Dendritic cell treated with granulocyte-macrophage colony-stimulating factor and Interleukin-4, amounts not matched to agents 40 ng/mL and 50 ng/mL, for 4 days (primary cell): ENCODE measurements at regions not wholly inside any gene's neighbourhood (a gene's known extent, or its start where the extent isn't known, plus 50 kb on each side); places are given as distances from the start of the nearest gene placed in this dataset.

ENCODE experiments used
- H3K27ac Mint-ChIP-seq: one replicate; pipeline ENCODE4 v1.8.0; 2022; ENCODE audit warnings: mild to moderate bottlenecking, mixed read lengths
- H3K27me3 Mint-ChIP-seq: one replicate; pipeline ENCODE4 v1.8.0; 2022; ENCODE audit warnings: mild to moderate bottlenecking, mixed read lengths
- H3K36me3 Mint-ChIP-seq: one replicate; pipeline ENCODE4 v1.8.0; 2022; ENCODE audit warnings: low read depth, mixed read lengths
- H3K4me1 Mint-ChIP-seq: one replicate; pipeline ENCODE4 v1.8.0; 2022; ENCODE audit warnings: low read depth, mixed read lengths
- H3K4me3 Mint-ChIP-seq: one replicate; pipeline ENCODE4 v1.8.0; 2022; ENCODE audit warnings: mild to moderate bottlenecking, moderate library complexity, mixed read lengths
- H3K9me3 Mint-ChIP-seq: one replicate; pipeline ENCODE4 v1.8.0; 2022; ENCODE audit warnings: mixed read lengths
- intact Hi-C: fragments of 100-400 bp; cut with micrococcal nuclease; formaldehyde crosslinking; loops from one replicate; pipeline ENCODE4 v1.15.0; 2022

DNA sequence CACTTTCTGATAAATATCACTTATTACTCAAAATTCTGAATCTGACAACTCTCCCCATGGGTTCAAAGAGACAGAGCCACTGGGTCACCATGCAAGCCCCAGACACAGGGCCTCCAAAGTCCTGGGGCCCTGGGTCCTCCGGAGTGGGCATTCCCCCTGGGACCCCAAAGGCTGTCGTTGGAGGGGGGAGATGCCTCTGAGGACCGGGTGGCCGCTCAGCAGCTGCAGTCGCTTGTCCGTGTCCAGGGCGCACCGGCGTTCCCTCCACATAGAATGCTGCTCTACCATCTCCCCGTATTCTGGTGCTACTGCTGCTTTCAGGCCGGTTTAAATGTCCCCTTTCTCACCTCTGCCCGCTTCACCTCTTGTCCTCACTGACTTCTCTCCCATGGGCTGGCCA is 246.1 kb downstream of the TEX29 start:
- peaks cover 33% of the 10 kb centered on the region for H3K9me3 Mint-ChIP-seq
- H3K27me3 Mint-ChIP-seq = peaks cover 1% of the 10 kb centered on the region
- no peak overlapping the region for H3K27ac Mint-ChIP-seq
- H3K4me3 Mint-ChIP-seq = no peak overlapping the region
- H3K36me3 Mint-ChIP-seq = no peaks in the 10 kb centered on the region
- intact Hi-C loops = no loop called here
- no peaks in the 10 kb centered on the region for H3K4me1 Mint-ChIP-seq

DNA sequence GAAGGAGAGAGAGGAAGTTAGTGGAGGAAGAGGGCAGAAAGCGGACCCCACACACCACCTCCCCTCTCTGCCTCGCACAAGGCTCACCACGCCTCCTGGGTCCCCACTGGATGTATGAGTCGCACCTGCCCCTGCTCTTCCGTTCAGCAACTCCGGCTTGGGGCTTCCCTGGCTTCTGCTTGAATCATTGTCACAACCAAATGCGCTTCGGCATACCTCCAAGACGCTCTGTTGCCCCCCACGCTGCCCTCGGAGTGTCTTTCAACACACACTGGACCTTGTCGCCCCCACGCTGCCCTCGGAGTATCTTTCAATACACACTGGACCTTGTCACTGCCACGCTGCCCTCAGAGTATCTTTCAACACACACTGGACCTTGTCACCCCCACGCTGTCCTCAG is 247.2 kb downstream of the TEX29 start:
- intact Hi-C loops = no loop called here
- no peaks in the 10 kb centered on the region for H3K27me3 Mint-ChIP-seq
- H3K4me1 Mint-ChIP-seq = no peaks in the 10 kb centered on the region
- H3K4me3 Mint-ChIP-seq = no peak overlapping the region
- H3K27ac Mint-ChIP-seq = no peak overlapping the region
- peaks cover 39% of the 10 kb centered on the region for H3K9me3 Mint-ChIP-seq
- no peaks in the 10 kb centered on the region for H3K36me3 Mint-ChIP-seq

DNA sequence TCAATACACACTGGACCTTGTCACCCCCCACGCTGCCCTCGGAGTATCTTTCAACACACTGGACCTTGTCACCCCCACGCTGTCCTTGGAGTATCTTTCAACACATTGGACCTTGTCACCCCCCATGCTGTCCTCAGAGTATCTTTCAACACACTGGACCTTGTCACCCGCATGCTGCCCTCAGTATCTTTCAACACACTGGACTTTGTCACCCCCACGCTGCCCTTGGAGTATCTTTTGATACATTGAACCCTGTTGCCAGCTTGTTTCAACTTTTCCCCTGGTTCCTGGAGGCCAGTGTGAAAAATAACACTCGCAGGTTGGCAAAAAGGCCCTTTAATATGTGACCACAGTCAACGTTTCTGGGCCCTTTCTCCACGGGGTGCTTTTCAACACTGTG is 247.8 kb downstream of the TEX29 start:
- H3K27me3 Mint-ChIP-seq = no peaks in the 10 kb centered on the region
- intact Hi-C loops = no loop called here
- H3K27ac Mint-ChIP-seq = no peak overlapping the region
- no peaks in the 10 kb centered on the region for H3K4me1 Mint-ChIP-seq
- peaks cover 45% of the 10 kb centered on the region for H3K9me3 Mint-ChIP-seq
- no peak overlapping the region for H3K4me3 Mint-ChIP-seq
- no peaks in the 10 kb centered on the region for H3K36me3 Mint-ChIP-seq

DNA sequence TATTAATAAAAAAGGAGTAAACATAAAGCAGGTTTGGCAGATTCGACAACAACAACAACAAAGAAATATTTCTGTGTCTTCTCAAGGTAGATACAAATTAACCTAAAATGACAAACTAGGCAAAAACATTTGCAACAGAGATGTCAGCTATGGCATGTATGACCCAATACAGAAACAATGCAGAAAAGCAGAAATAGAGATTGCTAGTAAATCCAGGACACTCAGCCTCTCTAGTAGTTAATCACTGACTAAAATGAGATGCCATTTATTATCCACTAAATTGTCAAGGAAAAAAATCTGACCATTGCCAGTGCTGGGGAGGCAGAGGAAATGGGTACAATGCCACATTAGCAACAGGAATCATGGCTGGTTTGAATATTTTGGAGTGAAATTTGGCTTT is 250.5 kb downstream of the TEX29 start:
- H3K27ac Mint-ChIP-seq = no peak overlapping the region
- H3K4me1 Mint-ChIP-seq = no peaks in the 10 kb centered on the region
- intact Hi-C loops = no loop called here
- H3K36me3 Mint-ChIP-seq = no peaks in the 10 kb centered on the region
- H3K27me3 Mint-ChIP-seq = no peaks in the 10 kb centered on the region
- H3K4me3 Mint-ChIP-seq = no peak overlapping the region
- H3K9me3 Mint-ChIP-seq = peaks cover 63% of the 10 kb centered on the region

DNA sequence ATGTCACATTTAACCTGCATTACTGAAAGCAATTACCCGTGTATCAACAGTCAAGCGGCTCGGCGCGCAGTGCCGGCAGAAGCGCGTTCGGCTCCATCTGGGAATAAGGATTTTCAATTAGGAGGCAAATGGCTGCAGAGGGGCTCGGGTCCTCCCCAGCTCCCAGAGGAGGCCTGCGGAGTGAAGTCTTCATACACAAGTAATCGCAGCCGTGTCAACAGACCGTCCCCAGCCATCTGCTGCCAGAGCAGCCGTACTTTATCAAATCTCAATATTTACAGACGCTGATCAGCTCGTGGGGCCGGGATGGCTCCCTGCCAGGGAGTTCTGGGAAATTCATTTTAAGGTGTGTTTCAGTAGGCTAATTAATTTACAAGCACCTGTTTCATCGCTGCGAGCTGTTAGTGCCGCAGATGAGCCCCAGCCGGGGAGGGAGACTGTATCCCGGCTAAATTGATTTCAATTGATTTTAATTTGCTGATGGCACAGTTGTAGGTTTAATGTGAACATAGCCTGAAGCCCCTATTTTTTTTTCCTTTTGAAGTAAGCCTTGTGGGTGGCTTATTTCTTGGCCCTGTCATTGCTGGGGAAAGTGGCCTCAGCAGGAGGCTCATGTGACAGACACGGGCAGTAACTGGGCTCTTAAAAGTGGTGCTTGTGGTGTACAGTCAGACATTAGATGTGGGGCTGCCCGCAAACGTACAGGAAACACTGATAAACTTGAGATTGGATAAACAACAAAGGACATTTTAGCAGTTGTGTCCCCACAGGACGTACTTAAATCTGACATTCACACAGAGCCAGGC is 252.7 kb downstream of the TEX29 start:
- H3K27me3 Mint-ChIP-seq = no peaks in the 10 kb centered on the region
- H3K27ac Mint-ChIP-seq = no peak overlapping the region
- H3K4me1 Mint-ChIP-seq = no peaks in the 10 kb centered on the region
- no peaks in the 10 kb centered on the region for H3K36me3 Mint-ChIP-seq
- no peak overlapping the region for H3K4me3 Mint-ChIP-seq
- peaks cover 45% of the 10 kb centered on the region for H3K9me3 Mint-ChIP-seq
- intact Hi-C loops = no loop called here

DNA sequence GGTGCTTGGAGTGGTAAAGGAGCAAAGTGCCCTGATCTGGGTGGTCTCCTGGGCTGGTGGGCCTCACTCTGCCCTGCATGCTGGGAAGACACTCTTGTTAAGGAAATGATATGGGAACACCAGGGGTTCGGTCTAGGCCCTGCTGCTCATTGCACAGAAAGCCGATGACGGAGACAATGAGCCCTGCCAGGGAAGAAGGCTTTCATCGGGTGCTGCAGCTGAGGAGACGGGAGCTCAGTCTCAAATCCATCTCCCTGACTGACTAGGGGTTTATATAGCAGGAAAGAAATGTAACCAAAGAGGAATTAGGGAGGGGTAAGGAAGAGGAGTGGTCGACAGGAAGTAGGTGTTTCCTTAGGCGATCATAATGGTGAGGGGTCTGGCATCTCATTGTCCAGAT is 253.4 kb downstream of the TEX29 start:
- Mint-ChIP-seq H3K9me3 (peaks cover 39% of the 10 kb centered on the region), H3K36me3 (no peaks in the 10 kb centered on the region), H3K27me3 (no peaks in the 10 kb centered on the region), H3K27ac (no peak overlapping the region), H3K4me3 (no peak overlapping the region), H3K4me1 (no peaks in the 10 kb centered on the region)
- intact Hi-C loops = no loop called here

DNA sequence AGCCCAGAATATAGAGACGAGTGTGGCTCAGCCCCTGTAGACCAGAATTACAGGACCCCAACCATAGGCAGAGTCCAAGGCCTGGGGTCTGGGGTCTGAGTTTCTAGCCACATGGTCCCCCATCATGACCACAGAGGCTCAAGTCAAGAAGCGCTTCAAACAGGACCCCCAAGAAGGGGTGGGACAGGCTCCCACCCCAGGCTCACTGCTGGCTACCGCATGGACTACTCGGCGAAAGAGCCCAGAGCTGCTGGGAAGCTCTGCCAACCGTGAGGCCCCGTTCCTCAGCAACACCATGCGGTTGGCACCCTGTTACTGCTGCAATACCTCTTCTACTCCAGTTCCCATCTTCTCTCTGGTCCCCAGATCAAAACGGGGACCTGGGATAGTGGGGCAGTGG is 254.8 kb downstream of the TEX29 start:
- Mint-ChIP-seq H3K4me1 (no peaks in the 10 kb centered on the region), H3K27me3 (no peaks in the 10 kb centered on the region), H3K4me3 (no peak overlapping the region), H3K9me3 (peaks cover 31% of the 10 kb centered on the region), H3K36me3 (no peaks in the 10 kb centered on the region), H3K27ac (no peak overlapping the region)
- intact Hi-C loops = no loop called here

DNA sequence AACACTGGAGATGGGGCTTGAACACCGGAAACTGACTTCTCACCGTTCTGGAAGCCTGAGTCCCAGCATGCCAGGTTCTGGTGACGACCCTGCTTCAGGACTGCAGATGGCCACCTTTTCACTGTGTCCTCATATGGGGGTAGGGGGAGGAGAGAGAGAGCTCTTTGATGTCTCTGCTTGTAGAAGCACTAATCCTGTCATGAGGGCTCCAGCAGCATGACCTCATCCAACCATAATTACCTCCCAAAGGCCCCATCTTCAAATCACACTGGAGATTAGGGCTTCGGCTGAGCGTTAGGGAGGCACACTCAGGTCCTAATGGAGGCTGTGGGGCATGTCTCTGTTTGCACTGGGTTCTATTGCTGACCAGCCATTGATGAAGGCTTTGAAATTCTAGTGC is 255.3 kb downstream of the TEX29 start:
- H3K9me3 Mint-ChIP-seq = peaks cover 31% of the 10 kb centered on the region
- no peak overlapping the region for H3K27ac Mint-ChIP-seq
- no peaks in the 10 kb centered on the region for H3K27me3 Mint-ChIP-seq
- H3K4me3 Mint-ChIP-seq = no peak overlapping the region
- H3K4me1 Mint-ChIP-seq = no peaks in the 10 kb centered on the region
- intact Hi-C loops = no loop called here
- no peaks in the 10 kb centered on the region for H3K36me3 Mint-ChIP-seq

DNA sequence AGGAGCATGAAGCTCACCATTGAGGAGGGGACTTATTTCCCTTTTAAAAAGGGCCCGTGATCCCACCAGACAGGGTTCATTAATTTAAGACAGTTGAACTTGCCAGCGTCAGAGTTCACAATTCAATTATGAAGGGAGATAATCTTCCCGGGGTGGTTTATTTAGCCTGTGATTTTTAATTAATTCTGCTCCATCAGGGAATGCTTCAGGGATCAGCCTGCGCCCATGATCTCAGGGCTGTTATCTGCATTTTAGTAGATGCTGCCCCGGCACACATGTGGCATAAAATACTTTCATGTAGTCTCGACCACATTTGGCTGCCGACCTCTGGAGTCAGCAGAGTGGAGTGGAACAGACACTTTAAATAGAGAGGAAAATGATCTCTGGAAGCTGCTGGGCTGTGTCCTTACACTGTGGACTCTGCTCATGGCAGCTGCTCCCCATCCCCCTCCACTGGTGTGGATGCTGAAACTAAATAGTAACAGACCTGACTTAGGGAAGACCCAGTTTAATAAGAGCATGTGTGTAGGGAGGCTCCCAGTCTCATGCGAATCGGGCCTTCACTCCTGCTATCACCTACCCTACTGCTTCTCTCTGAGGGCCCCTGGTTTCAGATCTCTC is 256.9 kb downstream of the TEX29 start:
- intact Hi-C loops = no loop called here
- no peaks in the 10 kb centered on the region for H3K36me3 Mint-ChIP-seq
- no peaks in the 10 kb centered on the region for H3K4me1 Mint-ChIP-seq
- no peak overlapping the region for H3K27ac Mint-ChIP-seq
- H3K9me3 Mint-ChIP-seq = peaks cover 28% of the 10 kb centered on the region
- H3K27me3 Mint-ChIP-seq = no peaks in the 10 kb centered on the region
- no peak overlapping the region for H3K4me3 Mint-ChIP-seq

DNA sequence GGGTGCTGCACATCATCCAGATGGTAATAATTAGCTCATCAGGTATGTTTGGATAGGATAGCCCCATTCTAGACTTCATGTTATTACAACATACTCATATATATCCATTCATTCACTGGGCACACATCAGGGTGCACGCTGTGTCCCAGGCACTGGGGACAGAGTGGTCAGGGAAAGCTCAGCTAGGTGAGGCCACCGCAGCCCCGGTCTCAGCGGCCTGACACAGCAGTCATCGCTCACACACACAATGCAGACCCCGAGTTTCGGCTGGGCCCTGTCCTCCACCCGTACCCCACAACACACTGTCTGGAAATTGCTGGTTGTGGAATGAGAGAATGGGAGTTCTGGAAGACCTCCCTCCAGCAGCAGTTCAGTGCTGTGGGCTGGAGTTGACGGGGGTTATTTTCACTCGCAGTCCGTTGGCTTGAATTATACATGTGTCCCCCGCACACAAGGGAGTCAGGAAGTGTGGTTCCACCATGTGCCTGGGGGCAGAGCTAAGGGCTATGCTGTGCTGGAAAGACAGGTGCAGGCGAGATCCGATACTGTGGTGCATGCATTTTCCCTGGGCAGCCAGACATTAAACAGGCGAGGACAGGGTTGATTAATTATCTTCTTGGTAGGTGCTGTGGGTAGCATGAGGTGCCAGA is 257.6 kb downstream of the TEX29 start:
- Mint-ChIP-seq H3K27ac (no peak overlapping the region), H3K4me1 (no peaks in the 10 kb centered on the region), H3K4me3 (no peak overlapping the region), H3K9me3 (peaks cover 20% of the 10 kb centered on the region), H3K36me3 (no peaks in the 10 kb centered on the region), H3K27me3 (no peaks in the 10 kb centered on the region)
- intact Hi-C loops = no loop called here

DNA sequence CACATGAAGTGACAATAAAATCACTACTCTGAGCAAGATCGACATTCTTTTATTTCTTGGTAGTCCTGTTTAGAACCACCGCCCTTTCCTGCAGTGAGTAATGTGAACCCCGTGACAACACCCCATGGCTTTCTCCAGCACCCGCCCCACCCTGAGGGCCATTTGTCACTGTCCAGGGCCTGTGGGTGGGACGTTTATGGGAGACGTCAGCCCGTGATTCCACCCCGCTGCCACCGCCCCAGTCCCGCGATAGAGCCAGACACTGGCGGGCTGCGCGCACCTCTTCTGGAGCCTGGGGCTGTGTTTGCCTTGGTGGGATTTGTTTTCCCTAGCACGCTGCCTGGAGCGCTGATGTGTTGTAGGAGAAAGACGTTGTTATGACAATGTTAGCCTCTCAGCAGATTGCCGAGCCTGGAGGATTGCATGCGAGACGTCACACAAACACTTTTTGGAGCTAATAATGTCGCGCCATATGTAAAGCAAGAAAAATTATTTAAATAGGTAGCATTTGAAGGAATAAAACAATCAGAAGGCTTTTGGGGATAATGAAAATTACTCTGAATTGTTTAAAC is 263.7 kb downstream of the TEX29 start:
- Mint-ChIP-seq H3K9me3 (peaks cover 8% of the 10 kb centered on the region), H3K27me3 (no peaks in the 10 kb centered on the region), H3K36me3 (no peaks in the 10 kb centered on the region), H3K4me1 (no peaks in the 10 kb centered on the region), H3K4me3 (no peak overlapping the region), H3K27ac (no peak overlapping the region)
- intact Hi-C loops = no loop called here

DNA sequence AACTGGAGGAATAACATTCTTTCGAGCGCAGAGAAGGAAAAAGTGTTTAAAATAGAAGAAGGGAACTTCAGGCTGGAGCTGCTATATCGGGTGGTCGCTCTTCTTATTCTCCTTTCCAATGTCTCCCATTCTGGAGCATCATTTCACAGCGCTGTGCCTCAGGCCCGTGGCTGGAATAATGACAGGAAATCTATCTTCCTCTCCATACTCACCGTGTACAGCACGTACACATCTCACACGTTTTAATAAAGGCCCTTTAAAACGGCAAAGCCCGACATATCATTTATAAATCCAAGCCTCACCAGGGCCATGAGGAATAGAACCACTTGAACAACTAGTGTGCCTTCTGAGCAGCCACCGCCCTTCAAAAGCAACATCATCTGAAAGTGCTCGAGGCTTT is 264.4 kb downstream of the TEX29 start:
- Mint-ChIP-seq H3K9me3 (peaks cover 13% of the 10 kb centered on the region), H3K36me3 (no peaks in the 10 kb centered on the region), H3K4me1 (no peaks in the 10 kb centered on the region), H3K27ac (no peak overlapping the region), H3K27me3 (no peaks in the 10 kb centered on the region), H3K4me3 (no peak overlapping the region)
- intact Hi-C loops = no loop called here

DNA sequence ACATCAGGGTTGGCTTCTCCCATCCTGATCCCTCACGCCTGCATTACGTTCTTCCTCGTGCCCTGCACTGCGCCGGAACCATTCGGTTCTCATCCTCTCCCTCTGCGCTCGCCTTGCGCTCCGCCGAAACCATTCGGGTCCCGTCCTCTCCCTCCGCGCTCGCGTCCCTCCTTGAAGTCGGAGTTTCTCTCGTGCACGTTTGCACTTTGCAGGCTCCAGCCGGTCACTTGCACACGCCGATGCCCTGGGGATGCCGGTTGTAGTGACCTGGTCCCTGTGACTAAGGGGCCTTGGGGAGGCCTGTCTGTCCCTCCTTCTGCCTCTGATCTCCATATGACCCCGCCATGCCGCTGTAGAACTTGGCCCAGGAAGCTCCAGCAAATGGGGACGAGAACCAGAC is 265.8 kb downstream of the TEX29 start:
- Mint-ChIP-seq H3K4me1 (no peaks in the 10 kb centered on the region), H3K9me3 (peaks cover 28% of the 10 kb centered on the region), H3K27ac (no peak overlapping the region), H3K27me3 (no peaks in the 10 kb centered on the region), H3K36me3 (no peaks in the 10 kb centered on the region), H3K4me3 (no peak overlapping the region)
- intact Hi-C loops = no loop called here

DNA sequence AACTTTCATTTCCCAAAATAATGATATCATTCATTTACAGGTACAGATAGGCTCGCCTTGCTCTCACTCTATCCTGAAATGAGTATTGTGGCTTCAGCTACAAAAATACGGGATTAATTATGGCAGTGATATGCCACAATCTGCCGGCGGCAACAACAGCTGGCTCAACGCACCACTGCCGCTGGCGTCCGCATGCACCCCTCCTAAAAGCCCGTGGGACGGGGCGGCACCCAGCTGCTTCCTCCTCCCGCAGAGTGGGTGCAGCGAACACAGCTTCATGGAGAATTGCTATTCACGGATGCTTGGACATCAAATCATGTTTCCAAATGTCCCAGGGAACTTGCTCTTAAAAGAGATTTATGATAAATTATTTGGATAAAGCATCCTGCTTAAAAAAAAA is 266.8 kb downstream of the TEX29 start:
- Mint-ChIP-seq H3K27ac (no peak overlapping the region), H3K36me3 (no peaks in the 10 kb centered on the region), H3K4me1 (no peaks in the 10 kb centered on the region), H3K4me3 (no peak overlapping the region), H3K27me3 (no peaks in the 10 kb centered on the region), H3K9me3 (peaks cover 29% of the 10 kb centered on the region)
- intact Hi-C loops = no loop called here
